ENCODE measurements at regions not wholly inside any gene's neighbourhood (a gene's known extent, or its start where the extent isn't known, plus 50 kb on each side); places are given as distances from the start of the nearest gene placed in this dataset.

DNA sequence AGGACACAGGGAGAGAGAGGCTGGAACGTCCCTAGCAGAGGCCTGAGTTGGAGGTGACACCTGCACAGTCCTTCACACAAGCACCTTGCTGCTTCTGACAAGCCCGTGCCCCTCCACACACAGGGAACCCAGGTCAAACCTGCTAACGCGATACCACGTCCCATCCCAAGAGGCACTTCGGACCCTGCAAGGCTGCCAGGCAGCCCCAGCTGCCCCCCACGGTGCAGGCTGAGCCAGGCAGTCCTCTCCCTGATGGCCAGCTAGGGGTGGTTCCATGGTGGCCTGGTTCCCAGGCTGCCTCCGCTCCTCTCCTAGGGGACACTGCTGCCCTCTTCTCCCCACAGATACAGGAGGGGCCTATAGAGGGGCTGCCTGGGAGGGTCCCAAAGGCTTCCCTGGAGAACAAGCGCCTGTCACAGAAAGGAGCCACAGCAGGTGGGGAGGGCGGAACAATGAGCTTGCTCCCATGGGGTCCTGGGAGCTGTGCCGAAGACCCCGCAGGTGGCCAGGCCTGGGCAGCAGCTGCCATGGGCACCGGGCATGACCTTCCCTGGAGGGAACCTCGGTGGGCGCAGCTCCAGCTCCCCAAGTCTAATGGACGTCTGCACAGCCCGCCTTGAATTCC lies 434.2 kb upstream of the MYT1L start:
- TF ChIP-seq, protein P1, sequence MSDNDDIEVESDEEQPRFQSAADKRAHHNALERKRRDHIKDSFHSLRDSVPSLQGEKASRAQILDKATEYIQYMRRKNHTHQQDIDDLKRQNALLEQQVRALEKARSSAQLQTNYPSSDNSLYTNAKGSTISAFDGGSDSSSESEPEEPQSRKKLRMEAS (IDR thresholded peaks at IDR 0.05): no peak
- TF ChIP-seq CTCF (IDR thresholded peaks at IDR 0.05; ENCODE audit: low read depth, low read length, missing input control) (no peak), JUND (IDR thresholded peaks at IDR 0.05) (no peak), SP1 (IDR thresholded peaks at IDR 0.05) (no peak), EGR1 (IDR thresholded peaks at IDR 0.05; ENCODE audit: low read depth in 2 of 2) (no peak), YY1 (IDR thresholded peaks at IDR 0.05) (no peak), RXRA (IDR thresholded peaks at IDR 0.05) (no peak), TAF1 (conservative IDR thresholded peaks at IDR 0.05) (no peak), REST (IDR thresholded peaks at IDR 0.05) (no peak), RAD21 (IDR thresholded peaks at IDR 0.05) (no peak)

Measured in liver (tissue), 3 donors.